GM23338 (cell line): ENCODE measurements at regions not wholly inside any gene's neighbourhood (a gene's known extent, or its start where the extent isn't known, plus 50 kb on each side); places are given as distances from the start of the nearest gene placed in this dataset.

Experiments
- ATAC-seq: fragments of 200-7000 bp; cut with Tn5 transposase; 3 replicates; pipeline ENCODE4 v1.9.1; 2020
- DNase-seq: peaks from one replicate; pipeline ENCODE4 v3.0.0-alpha.2; 2015; ENCODE audit warnings: low spot score
- H2AFZ ChIP-seq: fragments of 200-600 bp; sonication (generic); 2 replicates; pipeline ENCODE4 v1.8.0; 2016; ENCODE audit warnings: antibody characterized with exemption, mild to moderate bottlenecking, moderate library complexity
- H3F3A ChIP-seq: fragments of 200-600 bp; sonication (generic); replicated peaks from 2 replicates; pipeline ENCODE4 v1.8.0; 2017; ENCODE audit warnings: antibody characterized with exemption, mixed run types, low read depth
- H3K27ac ChIP-seq: fragments of 200-600 bp; sonication (generic); 2 replicates; pipeline ENCODE4 v1.6.1; 2016; ENCODE audit warnings: low read depth
- H3K27me3 ChIP-seq: fragments of 200-600 bp; sonication (generic); 2 replicates; pipeline ENCODE4 v1.8.0; 2016; ENCODE audit warnings: mild to moderate bottlenecking, mixed run types, moderate library complexity; ENCODE audit not compliant: insufficient read depth
- H3K36me3 ChIP-seq: fragments of 200-600 bp; sonication (generic); 2 replicates; pipeline ENCODE4 v1.8.0; 2016; ENCODE audit warnings: mild to moderate bottlenecking; ENCODE audit not compliant: insufficient read depth
- H3K4me1 ChIP-seq: fragments of 200-600 bp; sonication (generic); 2 replicates; pipeline ENCODE4 v1.8.0; 2016; ENCODE audit warnings: mild to moderate bottlenecking, moderate library complexity; ENCODE audit not compliant: insufficient read depth
- H3K4me2 ChIP-seq: fragments of 200-600 bp; sonication (generic); 2 replicates; pipeline ENCODE4 v1.7.1; 2017; ENCODE audit warnings: mixed run types
- H3K4me3 ChIP-seq: fragments of 200-600 bp; sonication (generic); 2 replicates; pipeline ENCODE4 v1.6.1; 2016; ENCODE audit warnings: mixed run types
- H3K79me2 ChIP-seq: fragments of 200-600 bp; sonication (generic); replicated peaks from 2 replicates; pipeline ENCODE4 v1.8.0; 2017; ENCODE audit warnings: mild to moderate bottlenecking; ENCODE audit not compliant: insufficient read depth
- H3K9me2 ChIP-seq: fragments of 200-600 bp; sonication (generic); 2 replicates; pipeline ENCODE4 v1.8.0; 2017; ENCODE audit not compliant: insufficient read depth
- H4K20me1 ChIP-seq: fragments of 200-600 bp; sonication (generic); replicated peaks from 2 replicates; pipeline ENCODE4 v1.8.0; 2017; ENCODE audit warnings: mild to moderate bottlenecking; ENCODE audit not compliant: insufficient read depth
- H3K27ac Mint-ChIP-seq: 2 replicates; pipeline ENCODE4 v1.8.0; 2020; ENCODE audit warnings: inconsistent platforms, mild to moderate bottlenecking, moderate library complexity, mixed read lengths
- H3K27me3 Mint-ChIP-seq: 3 replicates; pipeline ENCODE4 v1.8.0; 2022; ENCODE audit warnings: low read depth, mild to moderate bottlenecking, moderate library complexity, mixed read lengths, inconsistent platforms; ENCODE audit not compliant: insufficient read depth, poor library complexity
- H3K36me3 Mint-ChIP-seq: 3 replicates; pipeline ENCODE4 v1.8.0; 2021; ENCODE audit warnings: low read depth, mild to moderate bottlenecking, inconsistent platforms, moderate library complexity, mixed read lengths
- H3K4me1 Mint-ChIP-seq: 3 replicates; pipeline ENCODE4 v1.8.0; 2020; ENCODE audit warnings: mild to moderate bottlenecking, inconsistent platforms, mixed read lengths
- H3K4me3 Mint-ChIP-seq: 3 replicates; pipeline ENCODE4 v1.8.0; 2021; ENCODE audit warnings: moderate library complexity, mild to moderate bottlenecking, inconsistent platforms, mixed read lengths
- H3K9me3 Mint-ChIP-seq: 3 replicates; pipeline ENCODE4 v1.8.0; 2020; ENCODE audit warnings: moderate library complexity, mild to moderate bottlenecking, inconsistent platforms, mixed read lengths
- CREB1 ChIP-seq: fragments of 250-450 bp; sonication (Bioruptor Pico); IDR thresholded peaks from 2 replicates; pipeline ENCODE4 v1.5.0; 2020; ENCODE audit warnings: low read depth, mild to moderate bottlenecking, moderate library complexity
- CTCF ChIP-seq, 2 experiments: fragments of 200-600 bp in 1 of 2; sonication (generic) in 1 of 2; conservative IDR thresholded peaks; 2 replicates each; pipeline versions ENCODE4 v1.5.1 to v1.6.1; 2016 to 2017; ENCODE audit warnings: antibody characterized with exemption in 2 of 2, low read depth in 2 of 2, mild to moderate bottlenecking in 2 of 2, moderate library complexity in 1 of 2
- EZH2 ChIP-seq: fragments of 200-600 bp; sonication (generic); IDR thresholded peaks from one replicate; pipeline ENCODE4 v1.8.0; 2017; ENCODE audit warnings: antibody characterized with exemption, mild to moderate bottlenecking, low read depth; ENCODE audit not compliant: unreplicated experiment
- EZH2phosphoT487 ChIP-seq: fragments of 200-600 bp; sonication (generic); IDR thresholded peaks from one replicate; pipeline ENCODE4 v1.8.1; 2018; ENCODE audit warnings: antibody characterized with exemption; ENCODE audit not compliant: unreplicated experiment
- NANOG ChIP-seq: IDR thresholded peaks from 2 replicates; pipeline ENCODE4 v1.6.1; 2016; ENCODE audit warnings: antibody characterized with exemption, borderline replicate concordance
- POLR2AphosphoS5 ChIP-seq: IDR thresholded peaks from 2 replicates; pipeline ENCODE4 v1.6.1; 2016; ENCODE audit warnings: antibody characterized with exemption, low read depth
- REST ChIP-seq: IDR thresholded peaks from one replicate; pipeline ENCODE4 v1.6.1; 2018; ENCODE audit warnings: antibody characterized with exemption; ENCODE audit not compliant: unreplicated experiment
- STAT1 ChIP-seq: IDR thresholded peaks from one replicate; pipeline ENCODE4 v1.6.1; 2016; ENCODE audit warnings: antibody characterized with exemption; ENCODE audit not compliant: unreplicated experiment
- ZNF331 ChIP-seq: fragments of 250-450 bp; sonication (Bioruptor Pico); IDR thresholded peaks from 2 replicates; pipeline ENCODE4 v1.5.0; 2020; ENCODE audit warnings: low read depth, mild to moderate bottlenecking, moderate library complexity
- TF ChIP-seq, protein P1 (sequence below): IDR thresholded peaks from 2 replicates; pipeline ENCODE4 v1.6.1; 2016; ENCODE audit warnings: antibody characterized with exemption

DNA sequence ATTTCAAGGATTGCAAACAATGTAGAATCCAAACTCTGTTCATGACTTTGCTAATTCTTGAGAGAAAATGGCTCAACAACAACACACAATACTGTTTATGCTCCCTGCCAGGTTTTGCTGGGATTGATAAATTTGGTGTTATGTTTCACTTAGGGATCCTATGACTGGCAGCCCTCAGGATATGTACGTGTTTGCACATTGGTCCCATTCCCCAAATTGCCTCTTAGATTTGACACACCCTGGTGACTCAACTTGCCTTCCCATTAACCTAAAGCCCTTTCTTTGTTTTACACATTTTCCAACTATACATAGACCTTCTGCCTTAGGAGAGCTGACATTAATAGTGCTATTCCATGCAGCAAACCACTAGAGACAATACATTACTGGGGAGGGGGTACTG lies 809.4 kb upstream of the AMELY start (continued):
- no peak for TF ChIP-seq ZNF331 (CRISPR knock-in tag)
- no peak for TF ChIP-seq CTCF (conservative IDR thresholded peaks at IDR 0.05; ENCODE audit: low read depth in 2 of 2)
- TF ChIP-seq, protein P1, sequence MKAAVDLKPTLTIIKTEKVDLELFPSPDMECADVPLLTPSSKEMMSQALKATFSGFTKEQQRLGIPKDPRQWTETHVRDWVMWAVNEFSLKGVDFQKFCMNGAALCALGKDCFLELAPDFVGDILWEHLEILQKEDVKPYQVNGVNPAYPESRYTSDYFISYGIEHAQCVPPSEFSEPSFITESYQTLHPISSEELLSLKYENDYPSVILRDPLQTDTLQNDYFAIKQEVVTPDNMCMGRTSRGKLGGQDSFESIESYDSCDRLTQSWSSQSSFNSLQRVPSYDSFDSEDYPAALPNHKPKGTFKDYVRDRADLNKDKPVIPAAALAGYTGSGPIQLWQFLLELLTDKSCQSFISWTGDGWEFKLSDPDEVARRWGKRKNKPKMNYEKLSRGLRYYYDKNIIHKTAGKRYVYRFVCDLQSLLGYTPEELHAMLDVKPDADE, result no peak
- no peak for TF ChIP-seq EZH2
- TF ChIP-seq STAT1, result no peak

DNA sequence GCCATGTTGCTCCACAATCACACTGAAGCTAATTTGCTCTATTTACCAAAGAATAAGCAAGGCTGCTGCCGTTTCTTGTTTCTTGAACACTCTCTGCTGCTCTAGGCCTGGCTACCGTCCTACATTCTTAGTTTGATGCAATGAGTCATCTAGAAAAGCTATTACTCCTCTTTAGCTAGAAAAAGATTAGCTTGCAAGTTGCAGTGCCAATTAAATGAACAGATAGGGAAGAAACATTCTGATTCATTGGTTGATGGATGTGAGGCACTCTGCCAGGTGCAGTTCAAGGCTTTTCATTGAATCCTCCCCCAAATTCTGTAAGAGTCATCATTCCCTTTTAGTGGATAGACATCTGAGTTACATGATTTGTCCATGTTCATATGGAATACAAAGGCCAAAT lies 807.7 kb upstream of the AMELY start:
- Mint-ChIP-seq H3K4me3 (no peak overlapping the region), H3K9me3 (no peaks in the 10 kb centered on the region), H3K27me3 (no peaks in the 10 kb centered on the region), H3K4me1 (no peaks in the 10 kb centered on the region), H3K36me3 (no peaks in the 10 kb centered on the region), H3K27ac (no peak overlapping the region)
- H3F3A ChIP-seq, result no peaks in the 10 kb centered on the region
- no peak overlapping the region for H3K27ac ChIP-seq
- H3K79me2 ChIP-seq, result no peaks in the 10 kb centered on the region
- ATAC-seq, result no peak
- H2AFZ ChIP-seq, result no peak overlapping the region
- H3K4me3 ChIP-seq, result no peak overlapping the region
- H3K9me2 ChIP-seq, result no peaks in the 10 kb centered on the region
- no peaks in the 10 kb centered on the region for H3K4me1 ChIP-seq
- H3K4me2 ChIP-seq, result no peak overlapping the region
- no peak for DNase-seq
- no peaks in the 10 kb centered on the region for H3K36me3 ChIP-seq
- H3K27me3 ChIP-seq, result no peaks in the 10 kb centered on the region
- H4K20me1 ChIP-seq, result no peaks in the 10 kb centered on the region
- TF ChIP-seq POLR2AphosphoS5 (no peak), STAT1 (no peak), EZH2phosphoT487 (no peak), CTCF (conservative IDR thresholded peaks at IDR 0.05; ENCODE audit: low read depth in 2 of 2) (no peak), CREB1 (CRISPR knock-in tag) (no peak), REST (no peak), ZNF331 (CRISPR knock-in tag) (no peak), NANOG (no peak)
- TF ChIP-seq, protein P1, result no peak
